Inflammatory macrophage (primary cell): ENCODE measurements at regions not wholly inside any gene's neighbourhood (a gene's known extent, or its start where the extent isn't known, plus 50 kb on each side); places are given as distances from the start of the nearest gene placed in this dataset.

Source experiments
- DNase-seq, 2 donors: peaks; one replicate each; pipeline ENCODE4 v3.0.0-alpha.2; 2020 to 2022

DNA sequence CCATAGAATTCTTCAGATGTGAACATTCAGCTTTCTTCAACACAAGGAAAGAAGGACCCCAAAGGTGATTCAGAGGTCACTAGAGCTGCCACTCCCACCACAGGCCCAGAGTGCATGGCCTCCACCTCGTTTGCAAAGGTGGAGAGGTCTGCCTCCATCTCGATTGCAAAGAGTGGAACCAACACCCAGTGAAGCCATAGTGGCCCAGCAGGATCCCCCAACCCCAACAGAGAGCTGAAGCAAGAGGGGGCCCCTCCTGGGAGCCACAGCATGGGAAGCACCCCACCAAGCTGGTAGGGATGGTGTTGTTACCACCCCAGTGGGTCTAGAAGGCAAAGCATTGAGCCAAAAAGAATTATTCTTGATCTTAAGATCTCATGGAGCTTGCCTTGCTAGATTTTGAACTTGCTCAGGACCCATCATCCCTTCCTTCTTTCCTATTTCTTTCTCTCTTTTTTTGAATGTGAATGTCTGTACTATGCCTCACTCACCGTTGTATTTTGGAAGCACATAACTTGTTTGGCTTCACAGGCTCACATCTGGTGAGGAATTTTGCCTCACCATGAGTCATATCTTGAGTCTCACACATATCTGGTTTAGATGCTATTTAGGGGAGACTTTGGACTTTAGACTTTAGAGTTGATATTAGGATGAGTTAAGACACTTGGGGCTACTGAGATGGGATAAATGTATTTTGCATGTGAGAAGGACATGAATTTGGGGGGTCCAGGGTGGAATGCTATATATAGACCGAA lies 119.2 kb downstream of the ANKRD60 start:
- DNase-seq = no peak

DNA sequence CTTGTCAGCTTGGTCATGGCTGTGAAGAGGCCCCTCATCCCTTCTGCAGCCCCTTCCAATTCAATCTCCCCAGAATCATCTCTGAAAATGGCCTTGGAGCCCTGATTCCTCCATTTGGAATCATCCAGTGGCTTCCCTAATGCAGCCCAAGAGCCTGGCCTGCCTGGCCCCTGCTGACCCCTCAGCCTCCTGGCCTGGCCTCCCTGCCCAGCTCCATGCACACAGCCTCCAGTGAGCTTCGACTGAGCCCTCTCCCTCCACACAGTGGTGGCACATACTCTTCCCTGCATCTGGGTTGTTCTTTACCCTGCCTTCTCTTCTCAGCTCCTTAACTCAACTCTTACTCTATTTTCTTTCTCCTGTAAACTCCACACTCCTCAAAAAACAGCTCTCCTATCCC lies 120.9 kb downstream of the ANKRD60 start:
- no peak for DNase-seq

DNA sequence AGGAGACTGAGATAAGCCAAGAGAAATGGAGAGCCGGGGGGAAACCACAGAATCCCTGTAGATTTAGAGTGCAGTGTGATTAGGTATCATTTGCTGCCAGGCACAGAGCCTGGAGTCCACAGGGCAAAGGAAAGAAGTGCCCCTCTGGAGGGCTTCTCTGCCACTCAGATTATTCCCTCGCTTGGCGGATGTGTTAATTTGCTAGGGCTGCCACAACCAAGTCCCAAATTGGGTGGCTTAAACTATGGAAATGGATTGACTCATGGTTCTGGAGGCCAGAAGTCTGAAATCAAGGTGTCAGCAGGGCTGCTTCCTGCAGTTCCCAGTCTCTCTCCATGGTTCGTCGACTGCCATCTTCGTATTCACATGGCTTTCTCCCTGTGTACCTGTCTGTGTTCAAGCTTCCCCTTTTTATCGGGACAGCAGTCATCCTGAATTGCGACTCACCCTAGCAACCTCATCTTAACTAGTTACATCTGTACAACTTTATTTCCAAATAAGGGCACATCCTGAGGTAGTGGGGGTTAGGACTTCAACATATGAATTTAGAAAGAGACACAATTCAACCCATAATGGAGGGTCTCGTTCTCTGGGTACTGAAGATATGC lies 122.2 kb downstream of the ANKRD60 start:
- DNase-seq = no peak

DNA sequence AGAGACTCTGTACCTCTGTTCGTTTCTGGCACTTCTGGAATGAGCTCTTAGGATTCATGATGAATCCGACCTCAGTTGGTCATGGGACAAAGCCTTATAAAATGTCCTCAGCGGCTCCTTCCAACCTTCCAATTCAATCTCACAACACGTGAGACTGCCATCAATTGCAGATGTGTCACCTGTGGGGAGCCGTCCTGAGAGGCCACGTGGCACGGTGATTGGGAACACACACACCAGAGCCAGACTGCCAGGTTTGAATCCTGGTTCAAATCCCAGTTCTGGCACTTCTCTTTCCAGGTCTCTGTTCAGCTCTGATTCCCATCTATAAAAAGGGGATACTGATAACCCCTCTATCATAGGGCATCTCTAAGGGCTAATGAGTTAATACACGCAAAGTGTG lies 124.5 kb downstream of the ANKRD60 start:
- no peak for DNase-seq

DNA sequence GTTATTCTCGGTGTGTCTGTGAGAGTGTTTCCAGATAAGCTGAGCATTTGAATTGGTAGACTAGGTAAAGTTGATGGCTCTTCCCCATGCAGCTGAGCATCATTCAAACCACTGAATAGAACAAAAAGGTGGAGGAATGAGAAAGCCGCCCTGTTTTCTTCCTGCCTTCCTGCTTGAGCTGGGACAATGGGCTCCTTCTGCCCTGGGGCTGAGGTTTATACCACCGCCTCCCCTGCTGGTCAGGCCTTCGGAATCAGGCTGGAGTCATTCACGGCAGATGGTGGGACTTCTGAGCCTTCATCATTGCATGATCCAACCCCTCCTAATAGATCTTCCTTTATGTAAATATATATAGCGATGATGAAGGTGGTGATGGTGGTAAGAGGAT lies 124.9 kb downstream of the ANKRD60 start:
- no peak for DNase-seq

DNA sequence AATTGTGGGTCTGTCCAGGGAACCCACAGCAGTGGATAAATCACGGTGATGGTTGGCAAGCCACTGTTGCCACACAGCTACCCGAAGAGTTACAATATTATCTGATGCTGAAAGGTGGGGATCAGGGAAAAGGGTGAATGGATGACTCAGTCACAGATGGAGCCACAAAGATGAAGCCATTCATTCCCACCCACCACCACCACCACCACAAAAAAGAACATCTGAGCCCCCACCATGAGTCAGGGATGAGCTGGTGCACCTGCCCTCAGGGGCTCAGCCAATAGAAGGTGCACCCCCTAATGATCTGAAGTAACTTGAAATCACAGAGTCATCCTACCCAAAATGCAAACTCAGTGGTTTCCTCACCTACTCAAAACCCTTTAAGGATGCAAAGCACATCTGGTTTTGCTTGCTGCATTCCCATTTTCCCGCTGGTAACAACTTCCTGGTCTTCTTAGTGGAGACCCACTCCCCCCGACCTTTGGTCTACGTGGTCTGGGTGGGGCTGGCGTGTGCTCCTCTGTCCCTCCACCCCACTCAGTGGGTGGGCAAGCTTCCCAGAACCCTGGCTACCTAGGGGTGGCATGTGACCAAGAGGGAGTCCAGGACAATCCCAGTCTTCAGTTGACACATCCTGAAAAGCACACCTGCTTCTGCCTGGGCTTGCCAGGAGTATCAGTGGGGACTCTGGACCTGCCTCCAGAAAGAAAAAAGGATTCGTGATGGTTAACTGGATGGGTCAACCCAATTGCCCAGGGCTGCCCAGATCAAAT lies 125.5 kb downstream of the ANKRD60 start:
- DNase-seq = no peak

DNA sequence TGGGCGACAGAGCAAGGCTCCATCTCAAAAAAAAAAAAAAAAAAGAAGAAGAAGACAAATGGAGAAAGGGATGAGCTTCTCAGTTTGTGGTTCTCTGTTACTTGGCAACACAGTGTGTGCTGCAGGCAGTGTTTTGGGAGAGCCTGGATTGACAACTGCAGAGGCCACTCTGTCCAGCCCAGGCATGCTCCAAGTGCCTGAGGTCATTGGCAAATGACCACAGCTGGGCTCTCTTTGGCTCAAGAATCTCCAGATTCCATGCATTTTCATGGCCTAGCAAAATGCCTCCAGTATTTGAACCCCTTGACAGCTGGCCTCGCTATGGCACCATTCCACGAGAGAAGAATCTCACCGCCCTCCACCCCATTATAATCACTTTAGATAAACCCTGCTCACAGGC lies 126.2 kb downstream of the ANKRD60 start:
- DNase-seq = no peak

DNA sequence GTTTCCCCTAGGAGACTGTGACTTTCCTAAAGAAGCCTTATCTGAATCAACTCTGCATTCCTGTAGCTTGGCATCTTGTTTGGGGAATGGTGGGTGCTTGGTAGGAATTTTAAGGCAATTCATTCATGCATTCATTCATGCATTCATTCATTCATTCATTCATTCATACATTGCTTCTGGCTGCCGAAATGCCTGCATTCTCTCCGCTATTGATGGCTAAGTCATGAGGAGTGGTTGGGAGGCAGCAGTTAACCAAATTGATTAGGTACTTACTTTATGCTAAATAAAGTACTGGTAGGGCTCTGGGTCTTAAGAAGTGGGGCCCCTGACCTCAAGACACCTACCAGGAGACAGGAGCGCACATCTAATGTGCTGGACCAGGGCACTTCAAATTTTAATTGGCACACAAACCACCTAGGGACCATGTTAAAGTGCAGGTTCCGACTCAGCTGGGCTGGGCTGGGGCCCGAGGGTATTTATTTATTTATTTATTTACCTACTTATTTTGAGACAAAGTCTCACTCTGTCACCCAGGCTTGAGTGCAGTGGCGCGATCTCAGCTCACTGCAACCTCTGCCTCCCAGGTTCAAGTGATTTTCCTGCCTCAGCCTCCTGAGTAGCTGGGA lies 127.6 kb downstream of the ANKRD60 start:
- DNase-seq = no peak

DNA sequence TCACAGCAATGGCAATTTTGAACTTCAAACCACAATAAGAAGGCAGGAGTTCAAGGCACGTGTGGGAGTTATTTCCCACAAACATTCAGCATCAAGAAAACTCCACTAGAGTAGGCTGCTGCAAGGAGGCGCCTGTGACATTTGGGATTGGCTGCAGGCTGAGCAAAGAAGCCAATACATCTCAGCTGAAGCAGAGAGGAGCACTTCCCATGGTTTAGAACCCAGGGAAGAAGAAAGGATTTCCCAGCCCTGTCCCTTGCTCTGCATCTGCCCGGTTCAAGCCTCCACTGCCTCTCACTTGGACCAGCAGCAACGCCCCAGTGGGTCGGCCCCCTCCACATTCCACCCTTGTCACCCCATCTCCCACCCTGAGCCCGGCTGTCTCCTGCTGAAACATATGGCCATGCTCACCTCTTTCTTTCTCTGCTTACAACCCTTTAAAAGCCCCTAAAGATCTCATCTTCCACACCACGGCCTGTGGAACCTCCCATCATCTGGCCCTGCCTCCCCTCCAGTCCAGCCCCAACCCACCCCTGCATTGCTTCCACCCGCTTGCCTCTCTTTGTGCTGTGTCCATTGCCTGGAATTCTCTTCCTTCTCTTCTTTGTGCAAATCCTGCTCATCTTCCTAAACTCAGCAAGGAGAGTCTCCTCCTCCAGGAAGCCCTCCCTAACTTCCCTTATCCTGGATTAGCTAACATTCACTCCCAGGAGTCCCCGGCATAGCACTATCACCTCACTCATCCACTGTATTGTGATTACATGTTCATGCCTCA lies 128.3 kb downstream of the ANKRD60 start:
- DNase-seq = no peak

DNA sequence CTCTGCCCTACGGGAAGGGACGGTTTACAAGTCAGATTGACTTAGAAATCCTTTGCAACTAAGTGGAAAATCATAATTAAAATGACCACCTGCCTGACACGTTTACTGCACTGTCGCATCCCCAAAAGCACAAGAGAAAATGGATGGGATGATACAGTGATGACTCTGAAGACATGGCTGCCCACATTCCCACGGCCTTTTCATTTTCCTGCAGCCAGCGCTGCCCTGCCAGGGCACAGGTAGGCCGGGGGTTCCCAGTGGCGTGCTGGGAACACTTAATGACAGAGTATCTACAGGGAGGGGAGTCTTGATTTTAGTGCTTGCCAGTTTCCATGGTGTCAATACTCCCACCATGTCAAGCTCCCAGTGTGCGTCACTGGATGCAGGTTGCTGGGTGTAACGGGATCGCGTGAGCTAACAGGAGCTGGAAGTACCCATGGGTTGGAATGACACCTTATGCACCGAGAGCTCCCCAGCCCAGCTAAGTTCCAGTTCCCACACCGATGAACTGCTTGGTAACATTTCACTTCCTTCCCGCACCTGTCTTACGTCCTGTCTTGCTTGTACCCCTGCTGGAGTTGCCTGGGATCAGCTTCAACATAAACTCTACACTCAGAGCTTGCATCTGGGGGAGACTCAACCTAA lies 129.0 kb downstream of the ANKRD60 start:
- no peak for DNase-seq

DNA sequence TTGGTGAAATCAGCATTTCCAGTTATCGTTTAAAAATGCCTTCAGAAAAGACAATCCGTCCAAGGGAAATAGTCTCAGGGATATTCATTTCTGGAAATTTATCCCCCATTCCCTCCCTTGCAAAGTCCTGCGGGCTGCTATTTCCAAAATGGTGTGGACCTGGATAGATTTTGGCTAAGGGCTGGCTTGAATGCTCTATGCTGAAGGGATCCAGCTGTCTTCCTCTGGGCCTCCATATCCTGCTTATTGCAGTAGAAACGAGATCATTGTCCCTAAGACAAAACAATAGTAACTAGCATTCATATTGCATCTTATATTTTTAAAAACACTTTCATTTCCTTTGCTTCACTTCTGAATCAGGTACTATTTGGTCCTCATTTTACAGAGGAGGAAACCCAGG lies 129.9 kb downstream of the ANKRD60 start:
- no peak for DNase-seq

DNA sequence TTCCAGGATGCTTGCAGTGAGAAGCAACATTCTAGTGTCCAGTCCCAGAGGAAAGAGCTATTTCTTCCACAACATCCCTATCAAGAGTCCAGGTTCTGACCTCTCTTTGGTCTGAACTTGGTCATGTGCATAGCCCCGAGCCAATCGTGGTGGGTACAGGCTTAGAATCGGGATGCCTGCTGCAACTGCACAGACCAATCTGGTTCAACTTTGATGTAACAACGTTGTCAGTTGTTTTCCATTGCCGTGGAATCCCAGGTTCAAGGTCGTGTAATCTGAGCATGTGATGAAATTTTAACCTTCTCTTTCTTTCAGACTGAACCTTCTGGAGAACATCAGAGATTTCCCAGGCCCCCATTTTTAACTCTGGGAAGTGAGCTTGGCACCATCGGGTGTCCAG lies 130.5 kb downstream of the ANKRD60 start:
- DNase-seq = no peak

DNA sequence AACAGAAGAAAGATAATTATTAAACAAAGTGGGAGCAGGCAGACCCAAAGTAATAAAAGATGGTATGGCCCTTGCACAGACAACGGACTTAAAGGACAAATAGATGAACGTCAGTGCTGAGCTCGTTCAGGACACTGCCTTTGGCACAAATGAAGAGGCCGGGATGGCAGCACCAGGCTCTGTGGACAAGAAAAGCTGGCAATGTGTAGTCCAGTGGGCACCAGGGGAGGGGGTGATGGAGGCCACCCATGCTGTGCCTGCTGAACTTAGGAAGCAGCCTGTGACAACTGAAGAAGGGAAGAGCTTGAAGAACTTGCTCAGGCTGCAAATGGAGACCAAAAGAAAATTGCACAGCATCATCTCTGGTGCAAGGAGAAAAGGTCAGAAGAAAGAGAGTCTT lies 131.0 kb downstream of the ANKRD60 start:
- DNase-seq = no peak

DNA sequence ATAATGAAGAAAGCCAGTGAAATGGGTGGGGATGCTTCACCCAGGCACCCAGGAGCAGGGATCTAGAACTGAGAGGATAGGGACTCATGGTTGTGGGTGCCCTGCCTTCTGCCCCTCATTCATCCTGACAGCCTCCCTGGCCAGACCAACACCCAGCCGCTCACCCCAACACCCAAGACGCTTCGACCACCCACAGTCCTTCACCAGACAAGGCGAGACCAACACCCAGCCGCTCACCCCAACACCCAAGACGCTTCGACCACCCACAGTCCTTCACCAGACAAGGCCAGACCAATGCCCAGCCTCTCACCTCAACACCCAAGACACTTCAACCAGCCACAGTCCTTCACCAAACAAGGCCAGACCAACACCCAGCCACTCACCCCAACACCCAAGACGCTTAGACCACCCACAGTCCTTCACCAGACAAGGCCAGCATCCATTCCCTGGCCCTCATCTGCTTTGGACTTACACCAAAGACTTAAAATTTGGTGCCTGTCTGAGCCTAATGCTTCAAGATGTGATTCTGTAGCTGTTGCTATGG lies 131.5 kb downstream of the ANKRD60 start:
- no peak for DNase-seq

DNA sequence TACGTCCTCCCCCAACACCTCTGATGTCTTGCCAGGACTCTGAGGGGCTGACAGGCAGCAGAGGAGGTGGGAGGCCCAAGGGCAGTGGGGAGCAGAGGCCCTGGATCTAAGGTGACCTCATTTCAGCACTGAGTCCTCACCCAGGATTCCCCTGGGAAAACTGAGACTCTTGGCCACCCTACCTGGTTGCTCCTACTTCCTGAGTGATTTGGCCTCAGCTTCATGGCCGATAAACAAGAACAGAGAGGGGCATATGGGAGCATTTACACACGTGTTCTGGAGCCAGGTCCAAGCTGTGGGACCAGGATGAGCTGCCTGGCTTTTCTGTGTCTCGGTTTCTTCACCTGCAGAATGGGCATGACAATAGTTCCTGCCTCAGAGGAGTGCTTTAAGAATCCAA lies 133.8 kb downstream of the ANKRD60 start:
- no peak for DNase-seq

DNA sequence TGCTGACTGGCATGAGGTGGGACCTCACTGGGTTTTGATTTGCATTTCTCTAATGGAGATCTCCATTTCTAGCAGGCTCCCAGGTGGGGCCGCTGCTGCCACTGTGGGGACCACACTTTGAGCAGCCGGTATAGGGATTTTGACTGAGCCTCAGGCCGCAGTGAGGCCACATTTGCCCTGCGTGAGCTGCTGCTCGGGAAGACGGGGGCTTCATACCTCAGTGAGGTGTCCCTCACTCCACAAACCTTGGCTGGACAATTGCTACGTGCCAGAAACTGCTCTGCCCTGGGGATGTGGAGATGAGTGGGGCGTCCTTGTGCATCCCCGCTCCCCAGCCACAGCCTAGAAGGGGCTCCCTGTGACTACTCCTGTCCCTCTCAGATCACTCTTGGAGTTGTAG lies 134.3 kb downstream of the ANKRD60 start:
- DNase-seq = no peak

DNA sequence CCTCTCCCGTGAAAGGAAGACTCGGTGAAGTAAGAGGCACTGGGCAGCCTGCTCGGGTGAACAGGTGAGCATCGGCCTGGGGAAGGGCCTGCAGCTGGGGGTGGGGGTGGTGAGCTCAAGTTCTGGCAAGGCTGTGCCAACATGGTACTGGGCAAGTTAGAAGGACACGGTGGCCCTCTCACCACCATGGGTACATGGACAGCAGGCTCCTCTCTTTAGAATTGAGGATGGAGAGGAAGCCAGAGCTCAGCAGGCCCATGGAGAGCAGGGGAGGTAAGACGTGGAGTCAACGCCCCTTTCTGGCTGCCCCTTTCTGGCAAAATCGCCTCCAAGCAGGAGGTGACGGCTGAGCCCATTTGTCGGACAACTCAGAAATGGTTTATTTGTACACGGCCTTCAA lies 135.6 kb downstream of the ANKRD60 start:
- no peak for DNase-seq

DNA sequence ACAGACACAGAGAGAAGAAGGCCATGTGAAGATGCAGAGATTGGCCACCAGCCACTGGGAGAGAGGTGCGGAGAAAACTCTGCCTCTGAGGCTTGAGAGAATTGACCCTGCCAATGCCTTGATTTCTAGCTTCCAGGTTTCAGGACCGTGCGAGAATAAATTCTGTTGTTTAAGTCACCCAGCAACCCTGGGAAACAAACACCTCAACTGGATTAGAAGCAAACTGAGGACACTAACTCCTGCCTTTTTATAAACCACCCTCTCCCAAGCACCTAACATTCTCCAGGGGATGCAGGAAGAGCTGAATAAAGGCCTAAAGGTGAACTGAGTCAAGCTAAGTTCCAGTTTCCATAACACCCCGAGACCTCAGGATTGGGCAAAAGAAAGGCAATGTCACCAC lies 136.1 kb downstream of the ANKRD60 start:
- DNase-seq = no peak

DNA sequence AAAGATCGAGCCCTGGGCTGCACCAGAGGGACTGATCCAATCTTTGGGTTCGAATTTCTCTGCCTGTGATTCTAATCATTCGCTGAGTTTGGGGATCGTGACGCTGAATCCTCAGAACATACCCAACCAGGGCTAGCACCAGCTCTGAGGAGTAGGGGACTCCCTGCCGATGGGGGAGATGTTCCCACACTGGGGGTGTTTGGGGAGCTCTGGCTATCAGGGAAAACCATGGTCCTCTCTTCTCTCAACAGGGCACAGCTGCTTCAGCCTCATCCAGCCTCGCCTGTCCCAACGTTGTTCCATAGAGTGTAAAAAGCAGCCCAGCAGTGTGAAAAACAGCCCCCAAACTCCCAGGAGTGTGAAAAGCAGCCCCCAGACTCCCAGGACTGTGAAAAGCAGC lies 136.6 kb downstream of the ANKRD60 start:
- no peak for DNase-seq

DNA sequence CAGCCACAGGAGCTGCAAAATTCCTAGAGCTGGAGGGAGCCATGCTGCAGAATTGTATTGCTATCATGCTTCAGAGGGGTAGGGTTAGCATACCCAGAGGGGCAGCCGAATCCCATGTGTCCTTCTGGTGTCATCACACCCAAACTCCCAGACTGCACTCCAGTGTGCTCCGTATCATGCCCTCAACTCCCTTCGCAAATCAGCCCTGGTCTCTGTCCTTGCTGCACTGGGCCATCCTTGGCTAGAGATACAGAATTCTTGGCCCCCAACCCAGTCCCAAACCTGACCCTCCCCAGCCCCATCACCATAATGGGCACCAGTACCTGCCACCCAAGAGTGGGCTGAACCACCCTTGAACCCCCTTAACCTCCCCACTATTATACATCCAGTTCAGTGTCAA lies 138.3 kb downstream of the ANKRD60 start:
- DNase-seq = no peak

DNA sequence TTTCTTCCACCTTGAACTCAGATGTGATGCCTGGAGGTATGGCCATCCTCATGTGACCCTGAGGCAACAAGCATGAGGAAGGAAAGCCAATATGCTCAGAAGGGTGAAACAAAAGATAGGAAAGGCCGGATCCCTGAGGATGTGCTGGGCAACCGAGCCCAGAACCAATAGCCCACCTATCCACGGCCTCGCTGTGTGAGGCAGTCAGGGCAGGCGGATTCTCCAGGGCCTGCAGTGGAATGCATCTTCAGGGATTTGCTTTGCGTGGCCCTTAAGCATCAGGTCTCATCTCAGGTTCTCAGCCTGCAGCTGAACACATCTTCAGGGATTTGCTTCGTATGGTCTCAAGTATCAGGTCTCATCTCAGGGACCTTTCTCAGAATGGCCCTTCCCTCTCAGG lies 139.8 kb downstream of the ANKRD60 start:
- DNase-seq = no peak

DNA sequence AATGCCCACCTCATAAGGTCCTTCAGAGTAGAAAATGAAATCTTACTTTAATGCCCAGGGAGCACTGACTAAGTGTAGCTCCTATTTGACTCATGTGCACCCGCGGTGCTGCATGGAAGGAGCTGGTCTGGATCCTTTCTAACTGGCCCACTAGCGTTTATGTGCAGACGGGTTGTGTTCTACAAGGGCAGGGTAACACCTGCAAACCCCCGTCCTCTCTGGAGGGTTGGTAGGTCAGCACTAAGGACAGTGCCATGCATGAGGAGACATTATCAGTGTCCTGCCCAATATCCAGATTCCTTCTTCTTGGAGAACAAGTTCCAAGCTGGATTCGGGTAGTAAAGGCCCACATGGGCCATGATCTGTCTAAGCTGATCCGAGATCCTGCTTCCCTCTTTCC lies 140.3 kb downstream of the ANKRD60 start:
- DNase-seq = no peak
